ENCODE measurements at regions not wholly inside any gene's neighbourhood (a gene's known extent, or its start where the extent isn't known, plus 50 kb on each side); places are given as distances from the start of the nearest gene placed in this dataset.

- no peak for DNase-seq (ENCODE audit: low read depth in 3 of 3, low spot score in 1 of 3)
Observed at GRCh38 chr12:97408363-97408762, 54.2 kb upstream of the RMST start.

- DNase-seq (ENCODE audit: low read depth in 3 of 3, low spot score in 1 of 3), result no peak
Observed at GRCh38 chr12:97411341-97411740, 51.3 kb upstream of the RMST start.
